Activated CD4-positive, CD25-positive, alpha-beta regulatory T cell treated with anti-CD3 and anti-CD28 coated beads, Interleukin-2, amount 50 U/mL, for 72 hours (primary cell): ENCODE measurements at regions not wholly inside any gene's neighbourhood (a gene's known extent, or its start where the extent isn't known, plus 50 kb on each side); places are given as distances from the start of the nearest gene placed in this dataset.

Experiments
- DNase-seq: peaks from one replicate; pipeline ENCODE4 v3.0.0; 2021

DNA sequence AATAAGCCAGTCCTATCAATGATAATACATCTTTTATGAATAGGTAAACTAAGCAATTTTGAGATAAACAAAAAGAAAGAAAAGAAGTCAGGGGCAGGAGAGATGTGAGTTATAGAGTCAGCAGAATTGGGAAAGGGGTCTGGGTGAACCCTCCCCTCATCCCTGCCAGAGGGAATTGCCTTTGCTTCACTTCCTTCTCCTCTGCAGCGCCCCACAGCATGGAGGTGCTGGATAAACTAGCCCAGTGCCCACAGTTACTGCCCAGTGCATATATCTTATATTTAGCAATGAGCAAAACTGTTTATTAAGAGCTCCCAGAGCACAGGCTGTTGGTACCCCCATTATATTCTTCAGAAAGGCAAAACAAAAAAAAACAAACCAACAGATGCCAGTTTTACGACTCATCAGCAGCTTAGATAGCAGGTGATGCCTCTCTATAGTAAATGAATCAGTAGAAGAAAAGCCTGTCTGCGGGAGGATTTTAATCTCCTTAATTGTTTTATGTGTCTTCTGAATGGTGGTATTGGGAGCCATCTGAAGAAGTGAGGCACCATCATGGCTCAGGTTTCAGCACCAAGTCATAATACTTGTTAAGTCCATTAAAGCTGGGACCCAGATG lies 419.2 kb downstream of the EPM2A start:
- DNase-seq, result no peak

DNA sequence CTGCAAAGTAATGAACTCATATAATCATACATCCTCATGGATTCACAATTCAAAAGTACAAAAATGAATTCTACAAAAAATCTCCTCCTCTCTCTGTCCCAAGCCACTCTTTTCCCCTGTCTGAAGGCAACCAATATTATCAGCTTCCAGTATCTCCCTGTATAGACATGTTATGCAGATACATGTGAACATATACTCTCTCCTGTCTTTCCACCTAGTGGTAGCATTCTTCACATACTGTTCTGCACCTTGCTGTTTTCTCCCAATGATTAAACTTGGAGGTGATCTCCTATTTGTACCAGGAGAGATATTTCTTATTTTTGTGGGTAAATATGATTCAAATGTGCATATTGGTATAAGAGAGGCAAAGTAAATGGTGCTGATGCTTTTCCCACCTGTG lies 416.4 kb downstream of the EPM2A start:
- no peak for DNase-seq

DNA sequence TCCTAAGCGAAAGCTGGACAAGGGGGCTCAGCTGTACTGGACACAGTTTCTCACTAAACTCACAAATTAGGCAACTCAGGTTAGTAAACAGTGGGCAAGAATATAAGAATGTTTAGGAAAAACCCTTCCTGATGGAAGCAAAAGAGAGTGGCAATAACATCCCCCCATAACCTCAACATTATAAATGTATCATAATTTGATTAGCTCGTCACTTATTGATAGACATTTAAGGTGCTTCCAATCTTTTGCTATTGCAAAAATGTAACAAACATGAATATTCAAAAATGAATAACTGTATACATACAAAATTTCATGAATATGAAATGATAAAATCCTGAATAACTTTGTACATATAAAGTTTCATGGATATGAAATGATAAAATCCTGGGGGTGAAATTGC lies 415.7 kb downstream of the EPM2A start:
- DNase-seq, result no peak

DNA sequence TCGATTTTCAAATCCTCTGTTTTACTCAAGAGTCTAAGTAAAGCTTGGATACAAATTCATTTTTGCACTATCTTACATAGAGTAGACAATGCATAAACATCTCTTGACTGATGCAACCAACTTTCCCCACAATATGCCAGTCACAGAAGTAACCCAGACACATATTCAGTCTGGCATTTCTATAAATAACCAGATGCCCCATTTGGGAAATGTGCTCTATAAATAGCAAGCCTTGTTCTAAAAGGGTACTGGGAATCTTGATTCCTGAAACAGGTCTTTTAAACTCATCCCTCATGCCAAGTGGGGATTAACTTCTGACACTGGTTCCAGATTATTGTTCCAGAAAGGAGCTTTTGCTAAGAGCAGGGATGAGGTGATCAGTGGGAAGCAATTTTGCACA lies 411.7 kb downstream of the EPM2A start:
- no peak for DNase-seq

DNA sequence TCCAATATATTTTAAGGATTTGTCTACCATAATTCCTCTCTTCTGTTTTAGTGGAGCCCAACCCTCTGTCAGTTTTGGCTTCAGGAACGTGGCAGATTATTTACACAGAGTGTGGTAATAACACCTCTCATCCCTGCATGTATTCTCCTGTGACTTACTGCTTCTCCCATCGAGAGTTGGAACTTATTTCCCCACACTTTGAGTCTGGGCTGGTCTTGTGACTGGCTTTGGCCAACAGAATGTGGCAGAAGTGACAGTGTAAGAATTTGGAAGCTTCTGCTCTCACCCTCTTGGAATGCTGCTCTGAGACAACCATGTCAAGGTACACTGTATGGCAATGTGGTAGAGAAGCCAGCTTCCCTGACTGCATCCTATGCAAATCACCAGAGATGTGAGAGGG lies 407.7 kb downstream of the EPM2A start:
- DNase-seq, result no peak

DNA sequence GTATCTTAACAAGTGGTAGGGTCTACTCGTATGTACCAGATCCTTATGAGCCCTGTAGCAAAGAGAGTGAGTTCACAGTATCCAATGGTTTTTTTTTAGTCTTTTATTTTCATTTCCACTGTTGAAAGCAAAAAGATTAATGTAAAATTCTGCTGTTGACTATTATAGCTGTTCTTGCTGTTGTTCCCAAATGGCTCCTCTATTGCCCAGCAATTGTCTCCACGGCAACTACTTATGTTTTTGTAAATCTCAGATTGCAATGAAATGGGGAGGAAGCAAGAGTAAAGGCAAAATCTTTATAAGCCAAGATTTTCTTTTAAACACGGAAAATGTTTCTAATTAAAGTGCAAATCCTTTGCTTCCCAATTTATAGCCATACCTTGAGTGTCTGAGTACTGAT lies 406.1 kb downstream of the EPM2A start:
- DNase-seq, result no peak

DNA sequence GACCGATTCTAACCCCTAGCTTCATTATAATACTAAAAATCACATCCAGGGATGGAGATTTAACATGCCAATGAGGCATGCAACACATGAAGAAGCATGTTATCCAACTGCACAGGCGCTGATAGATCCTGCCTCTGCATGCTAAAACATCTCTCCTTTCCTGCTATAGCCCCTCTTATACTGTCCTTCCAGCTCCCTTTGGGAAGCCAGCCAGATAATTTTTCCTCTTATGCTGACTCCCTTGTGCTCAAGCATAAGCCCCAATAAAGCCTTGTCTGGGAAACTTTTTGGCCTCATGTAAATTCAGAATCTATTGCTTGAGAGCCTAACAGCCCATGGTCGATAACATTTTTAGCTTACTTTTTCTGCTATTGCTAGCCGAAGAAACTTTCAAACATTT lies 404.3 kb downstream of the EPM2A start:
- DNase-seq, result no peak

DNA sequence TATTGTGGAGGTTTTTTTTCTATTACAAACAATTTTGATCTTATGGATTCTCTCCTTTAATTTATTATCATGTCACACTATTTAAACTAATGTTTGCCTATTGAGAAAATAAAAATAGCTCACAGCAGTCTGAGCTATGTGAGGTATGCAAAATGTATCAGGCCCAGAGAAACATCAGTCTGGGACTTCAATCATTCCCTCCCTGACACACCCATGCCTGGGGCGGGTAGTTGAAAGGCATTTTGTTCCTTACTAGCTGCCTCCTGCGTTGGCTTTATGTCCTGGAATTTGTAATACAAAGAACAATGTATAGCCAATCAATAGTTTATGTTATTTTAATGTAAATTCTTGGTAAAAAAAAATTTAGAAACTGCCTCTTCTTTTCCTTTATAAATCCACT lies 403.3 kb downstream of the EPM2A start:
- no peak for DNase-seq

DNA sequence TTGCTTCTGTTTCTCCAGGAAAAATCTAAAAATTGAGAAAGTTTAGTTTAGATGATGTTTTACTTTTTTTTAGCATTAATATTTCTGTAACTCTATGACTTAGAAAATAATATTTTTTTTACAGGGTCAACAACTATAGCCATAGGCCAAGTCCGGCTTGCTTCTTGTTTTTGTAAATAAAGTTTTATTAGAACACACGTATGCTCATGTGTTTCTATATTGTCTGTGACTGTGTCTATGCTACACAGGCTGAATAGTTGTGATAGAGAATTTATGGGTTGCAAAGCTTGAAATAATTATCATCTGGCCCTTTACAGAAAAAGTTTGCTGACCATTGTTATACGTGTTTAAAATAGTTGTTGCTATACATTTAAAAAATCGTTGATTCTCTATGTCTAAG lies 399.2 kb downstream of the EPM2A start:
- no peak for DNase-seq

DNA sequence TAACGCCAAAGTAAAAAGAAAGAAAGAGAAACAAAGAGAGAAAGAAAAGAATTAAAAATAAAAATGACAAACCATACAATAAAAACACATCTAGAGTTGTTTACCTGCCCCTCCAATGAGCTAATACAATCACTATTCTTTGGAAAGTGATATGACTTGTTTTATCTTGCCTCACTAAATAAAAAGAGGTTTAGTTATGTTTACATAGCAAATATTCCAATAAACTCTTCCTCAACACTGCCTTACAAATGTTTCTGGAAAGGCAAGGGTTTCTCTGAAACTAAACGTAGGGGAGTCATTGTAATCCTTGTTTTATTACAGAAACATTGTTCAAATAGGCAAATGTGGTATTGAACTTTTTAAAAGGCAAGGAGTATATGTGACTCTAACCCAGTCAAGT lies 396.2 kb downstream of the EPM2A start:
- DNase-seq, result no peak

DNA sequence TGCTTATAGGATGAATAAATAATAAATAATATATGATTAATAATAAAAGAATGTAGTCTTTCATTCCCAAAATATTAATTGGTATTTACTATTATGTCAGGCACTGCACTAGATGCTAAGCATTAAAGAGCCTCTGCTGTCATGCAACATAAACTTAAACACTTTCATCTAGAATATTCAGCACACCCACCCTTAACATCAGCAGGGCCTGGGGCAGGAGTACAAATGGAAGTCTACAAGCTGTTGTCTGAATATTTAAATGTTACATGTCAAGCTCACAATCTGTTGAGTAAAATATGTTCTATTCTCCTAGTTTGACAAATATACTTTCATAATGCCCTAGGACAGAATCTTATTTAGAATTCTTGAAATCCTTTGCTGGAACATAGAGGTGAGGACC lies 395.1 kb downstream of the EPM2A start:
- DNase-seq, result no peak

DNA sequence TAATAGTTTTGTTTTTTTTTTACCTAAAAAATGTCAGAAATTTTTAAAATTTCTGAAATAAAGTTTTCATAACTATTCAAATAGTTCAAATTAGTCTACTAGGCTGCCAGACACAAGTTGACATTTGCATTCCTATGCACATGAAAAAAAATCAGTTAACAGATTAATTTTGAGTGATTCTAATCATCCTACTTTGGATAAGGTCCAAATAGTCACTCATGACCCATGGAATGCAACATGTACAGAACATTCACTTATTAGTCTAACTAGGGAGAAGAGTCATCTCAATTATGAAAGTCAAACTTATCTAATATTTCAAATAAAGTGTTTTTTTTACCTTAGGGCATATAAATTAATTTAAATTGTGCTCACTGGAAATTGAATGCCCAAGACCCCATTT lies 390.2 kb downstream of the EPM2A start:
- no peak for DNase-seq

DNA sequence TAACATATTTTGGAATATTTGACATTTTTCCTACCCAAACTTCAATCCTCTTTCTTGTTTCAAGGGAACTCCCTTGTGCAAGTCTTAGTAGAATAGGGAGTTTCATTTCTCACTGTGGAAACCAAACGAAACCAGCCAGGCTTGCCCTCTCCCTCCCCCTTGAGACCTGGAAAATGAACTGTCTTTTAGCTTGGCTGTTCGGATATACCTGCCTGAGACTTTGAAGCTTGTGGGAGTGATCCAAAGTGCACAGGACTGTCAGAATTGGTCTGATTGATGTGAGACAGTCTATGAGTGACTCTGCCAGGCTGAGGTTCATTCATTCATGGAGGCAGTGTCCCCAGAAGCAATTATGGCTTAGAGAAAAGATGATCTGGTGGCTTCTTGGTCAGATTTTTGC lies 388.1 kb downstream of the EPM2A start:
- DNase-seq, result no peak

DNA sequence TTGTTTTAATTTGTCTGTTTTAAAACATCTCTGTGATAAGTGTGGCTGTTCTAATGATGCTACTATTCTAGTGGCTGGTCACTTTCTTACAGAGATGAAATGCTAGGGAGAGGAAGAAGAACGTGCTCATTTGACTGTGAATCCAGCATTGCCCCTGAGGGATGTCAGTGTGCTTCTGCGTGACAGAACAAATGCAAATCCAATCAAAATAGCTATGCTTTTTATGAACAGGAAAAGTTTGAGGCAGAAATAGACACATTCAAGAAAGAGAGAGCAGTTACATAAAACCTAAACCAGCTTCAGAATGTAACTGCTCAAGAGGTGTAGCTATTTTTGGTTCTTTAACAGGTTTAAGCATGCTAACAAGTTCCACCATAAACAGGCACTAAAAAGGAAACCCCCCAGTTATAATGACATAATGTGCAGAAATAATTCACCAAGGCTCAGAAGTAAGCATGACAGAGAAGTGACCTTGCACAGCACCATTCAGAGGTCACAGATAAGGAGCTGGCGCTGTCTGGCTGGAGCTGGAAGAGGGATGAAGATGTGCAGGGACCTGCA lies 385.3 kb downstream of the EPM2A start:
- no peak for DNase-seq

DNA sequence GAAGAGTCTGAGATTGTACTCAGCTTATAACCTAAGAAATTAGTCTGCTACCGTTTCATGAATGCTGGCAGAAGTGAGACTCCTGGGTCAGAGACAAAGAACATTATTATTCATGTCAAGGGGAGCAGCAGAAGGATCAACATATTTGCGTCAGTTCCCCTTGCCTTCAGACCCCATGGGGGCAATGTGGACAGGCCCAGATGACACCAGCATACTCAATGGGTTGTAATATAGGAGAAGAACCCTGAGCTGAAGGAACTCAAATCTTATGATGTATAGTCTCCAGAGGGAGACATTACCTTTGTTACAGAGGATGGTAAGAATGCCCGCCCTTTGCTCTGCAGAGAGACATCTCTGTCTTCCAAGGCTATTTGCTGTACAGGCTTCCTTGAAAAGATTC lies 384.4 kb downstream of the EPM2A start:
- DNase-seq, result no peak

DNA sequence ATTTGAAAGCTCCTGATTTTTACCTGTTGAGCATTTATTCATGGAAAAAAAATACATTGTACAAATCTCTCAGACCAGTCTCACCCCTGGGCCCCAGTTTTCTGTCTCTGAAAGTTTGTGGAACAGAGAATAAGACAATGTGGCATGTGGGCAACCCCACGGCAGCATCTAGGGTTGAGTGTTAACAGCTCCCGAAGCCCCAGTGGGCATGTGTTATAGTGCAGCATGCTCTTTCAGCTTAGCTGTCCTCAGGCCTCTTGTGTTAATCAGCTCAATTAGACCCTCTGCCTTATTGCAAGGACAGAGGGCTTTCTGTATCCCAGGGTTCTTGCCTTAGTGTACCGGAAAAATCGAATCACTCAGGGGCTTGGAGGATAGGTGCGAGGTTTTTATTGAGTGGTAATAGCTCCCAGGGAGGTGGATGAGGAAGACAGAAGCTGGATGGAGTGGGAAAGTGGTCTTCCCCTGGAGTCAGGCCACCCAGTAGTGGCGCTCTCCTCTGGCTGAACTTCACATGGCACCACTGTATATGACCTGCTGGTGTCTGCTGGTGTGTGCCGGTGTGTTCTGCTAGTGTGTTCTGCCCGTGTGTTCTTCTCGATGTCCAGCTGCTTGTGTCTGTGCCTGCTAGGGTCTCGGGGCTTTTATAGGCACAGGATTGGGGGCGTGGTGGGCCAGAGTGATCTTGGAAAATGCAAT lies 382.8 kb downstream of the EPM2A start:
- no peak for DNase-seq

DNA sequence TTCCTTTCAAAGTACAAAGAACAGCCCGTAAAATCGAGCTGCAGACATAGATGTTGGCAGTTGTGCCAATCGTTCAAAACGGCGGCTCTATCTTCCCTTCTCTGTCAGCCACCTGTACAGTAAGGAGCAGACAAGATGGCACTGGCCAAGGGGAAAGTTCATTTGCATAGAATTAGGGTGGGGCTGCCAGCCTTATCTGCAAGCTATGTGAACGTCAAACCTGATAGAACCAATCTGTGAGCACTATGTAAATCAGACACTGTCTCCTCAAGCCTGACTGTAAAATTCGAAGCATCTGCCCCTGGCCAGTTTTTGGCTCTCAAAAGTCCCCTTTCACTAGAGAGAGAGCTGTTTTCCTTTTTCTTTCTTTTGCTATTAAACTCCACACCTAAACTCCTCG lies 374.5 kb downstream of the EPM2A start:
- no peak for DNase-seq

DNA sequence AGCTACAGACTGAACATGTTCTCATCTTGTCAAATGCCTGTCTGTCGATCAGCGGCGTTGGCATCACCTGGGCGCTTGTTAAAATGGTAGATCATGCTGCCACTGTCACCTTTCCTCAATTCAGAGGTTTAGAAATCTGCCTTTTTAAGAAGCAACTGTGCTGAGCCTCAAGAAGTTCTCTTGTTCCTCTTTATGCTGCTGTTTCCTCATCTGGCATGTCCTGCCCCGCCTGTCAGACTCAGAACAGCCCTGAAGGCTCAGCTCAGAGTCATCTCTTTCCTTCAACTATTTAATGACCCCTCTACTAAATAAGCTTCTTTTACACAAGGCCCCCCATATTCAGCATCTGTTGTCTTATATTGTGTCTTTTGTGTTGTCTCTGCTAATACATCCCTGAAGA lies 368.2 kb downstream of the EPM2A start:
- no peak for DNase-seq

DNA sequence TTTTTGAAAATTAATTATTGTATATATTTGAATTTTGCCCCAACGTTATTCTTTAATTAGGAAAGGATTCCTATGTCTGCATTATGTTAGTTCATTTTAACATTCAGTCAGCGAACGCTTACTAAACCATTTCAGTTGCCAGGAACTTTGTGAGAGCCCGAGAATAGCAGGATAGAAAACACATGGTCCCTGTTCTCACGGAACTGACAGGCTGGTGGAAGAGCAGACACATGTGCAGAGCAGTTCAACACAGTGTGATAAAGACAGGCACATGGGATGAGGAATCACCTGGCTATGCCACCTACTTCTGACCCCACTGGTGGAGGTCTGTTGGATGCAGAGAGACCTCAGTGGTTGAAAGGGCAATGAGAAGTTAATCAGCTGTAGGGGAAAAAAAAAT lies 367.2 kb downstream of the EPM2A start:
- DNase-seq, result no peak

DNA sequence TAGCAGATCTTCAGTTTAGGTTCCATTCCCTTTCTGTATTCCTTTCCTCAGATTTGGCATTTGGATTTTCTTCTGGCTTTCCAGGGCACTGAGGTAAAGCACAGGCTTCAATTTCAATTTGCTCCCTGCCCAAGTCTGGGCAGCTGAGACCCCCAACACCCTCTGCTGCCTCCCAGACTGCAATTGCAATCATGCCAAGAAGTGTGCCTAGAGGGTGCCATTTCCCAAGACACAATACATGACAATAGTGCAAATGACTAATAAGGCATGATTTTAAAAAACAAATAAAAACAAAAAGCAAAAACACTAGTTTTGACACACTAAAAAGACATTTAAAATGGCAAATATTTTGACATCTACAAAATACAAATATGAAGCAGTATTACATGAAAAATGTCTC lies 364.8 kb downstream of the EPM2A start:
- no peak for DNase-seq

DNA sequence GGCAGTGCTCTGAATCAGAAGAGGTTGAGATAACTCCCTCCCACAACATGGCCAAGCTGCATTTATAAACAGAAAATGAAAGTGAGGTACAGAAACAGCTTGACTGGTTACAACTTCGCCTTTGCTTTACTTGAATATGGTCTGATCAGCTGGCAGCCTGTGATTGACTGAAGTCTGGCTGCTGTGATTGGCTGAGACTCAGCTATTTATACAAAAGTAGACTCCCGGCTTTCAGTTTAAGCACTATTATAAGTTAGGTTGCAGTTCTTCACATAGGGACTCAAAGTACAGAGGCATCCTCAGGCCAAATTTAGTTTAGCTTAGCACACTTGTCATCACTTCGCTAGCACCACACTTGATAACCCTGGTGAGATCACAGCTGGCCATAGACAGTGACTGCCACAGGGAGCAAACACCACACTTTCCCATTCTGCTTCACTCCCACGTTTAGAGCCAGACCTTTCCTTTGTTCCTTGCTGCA lies 362.6 kb downstream of the EPM2A start:
- DNase-seq, result no peak

DNA sequence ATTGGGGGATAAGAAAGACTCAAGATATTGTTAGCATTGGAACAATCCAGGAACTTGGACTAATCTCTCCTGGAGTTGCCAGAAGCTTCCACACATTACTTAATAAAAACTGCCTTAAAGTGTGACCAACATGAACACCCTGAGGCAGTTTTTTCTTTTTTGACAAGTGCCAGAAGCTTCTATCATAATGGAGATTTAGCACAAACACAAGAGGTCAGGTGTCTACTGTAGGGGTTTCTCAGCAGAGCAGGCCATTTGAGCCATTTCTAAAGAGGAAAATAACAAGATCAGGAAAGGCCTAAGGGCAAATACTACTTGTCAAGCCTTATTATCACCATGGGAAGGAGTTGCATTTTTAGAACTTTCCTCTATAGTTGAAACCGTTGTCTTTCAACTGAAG lies 361.5 kb downstream of the EPM2A start:
- DNase-seq, result no peak

DNA sequence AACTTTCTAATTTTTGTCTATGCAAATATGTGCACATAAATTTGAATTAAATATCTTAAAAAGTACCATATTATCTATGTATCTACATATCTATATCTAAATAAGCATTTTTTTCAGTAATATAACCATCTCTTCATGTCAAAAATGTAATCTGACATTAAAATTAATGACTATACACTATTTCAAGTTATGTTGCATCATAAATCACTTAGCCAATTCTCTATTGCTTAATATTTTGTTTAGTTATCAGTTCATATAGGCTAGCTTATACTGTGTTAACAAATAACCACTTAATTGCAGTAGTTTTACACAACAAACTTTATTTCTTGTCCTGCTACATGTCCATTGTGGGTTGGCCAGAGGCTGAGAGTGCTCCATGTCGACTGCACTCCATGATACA lies 360.8 kb downstream of the EPM2A start:
- no peak for DNase-seq

DNA sequence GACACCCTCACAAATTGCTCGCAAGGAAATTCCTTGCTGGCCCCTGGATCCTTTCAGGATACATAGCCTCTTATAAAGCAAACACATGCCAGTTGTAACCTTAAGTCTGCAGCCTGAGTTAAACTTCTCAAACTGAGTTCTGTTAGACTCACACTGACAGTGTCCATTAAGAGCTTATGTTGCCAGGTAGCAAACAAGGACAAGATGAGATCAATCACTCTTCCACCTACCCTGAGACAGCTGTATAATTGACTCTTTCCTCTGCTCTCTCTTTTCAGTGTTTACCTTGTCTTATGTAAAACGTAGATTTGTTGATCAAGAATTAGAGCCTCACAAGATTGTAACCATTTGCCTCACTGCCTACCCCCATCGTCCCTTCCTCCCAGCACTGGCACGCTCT lies 359.8 kb downstream of the EPM2A start:
- no peak for DNase-seq

DNA sequence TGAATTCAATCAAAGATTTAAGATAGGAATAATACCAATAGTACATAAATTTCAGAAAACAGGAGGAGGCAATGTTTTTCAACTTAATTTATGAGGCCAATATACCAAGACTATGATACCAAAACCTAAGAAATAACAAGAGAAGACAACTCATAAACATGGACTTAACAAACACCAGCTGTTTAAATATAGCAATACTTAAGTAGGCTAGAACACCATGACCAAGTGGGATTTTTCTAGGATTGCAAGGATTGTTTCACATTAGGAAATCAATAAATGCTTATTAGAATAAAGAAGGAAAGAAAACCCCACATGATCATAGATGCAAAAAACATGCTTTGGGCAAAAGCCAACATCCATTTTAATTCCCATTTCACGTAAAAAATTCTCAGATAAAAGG lies 355.1 kb downstream of the EPM2A start:
- no peak for DNase-seq
